H1 (cell line): ENCODE measurements at regions not wholly inside any gene's neighbourhood (a gene's known extent, or its start where the extent isn't known, plus 50 kb on each side); places are given as distances from the start of the nearest gene placed in this dataset.

Experiments used
- CTCF ChIA-PET: fragments of 300-600 bp; sonication (Branson Sonifier 250); formaldehyde crosslinking; loops from one replicate; lab custom pipeline; 2021; ENCODE audit not compliant: partially characterized antibody; lab: Charles Lee
- POLR2A ChIA-PET: fragments of 300-600 bp; sonication (Branson Sonifier 250); formaldehyde crosslinking; loops from one replicate; lab custom pipeline; 2021; ENCODE audit warnings: inconsistent platforms; ENCODE audit not compliant: partially characterized antibody; lab: Charles Lee
- DNase-seq, 2 experiments: peaks; one replicate each; pipeline versions ENCODE4 v3.0.0 to v3.0.0-alpha.2; 2010 to 2022; ENCODE audit warnings: low spot score in 2 of 2, low read depth in 1 of 2, mixed read lengths in 1 of 2
- FAIRE-seq: peaks from 2 replicates; lab custom pipeline; 2011; peaks lifted over from hg19 to GRCh38; lab: Jason Lieb, UNC
- H2AFZ ChIP-seq: 2 replicates; pipeline ENCODE4 v1.8.1; 2012; ENCODE audit warnings: low read length, inconsistent platforms
- H2AK5ac ChIP-seq: 2 replicates; pipeline ENCODE4 v1.6.1; 2013; ENCODE audit warnings: low read depth, low read length
- H2BK120ac ChIP-seq: replicated peaks from 2 replicates; pipeline ENCODE3; 2013; ENCODE audit warnings: low read depth, low read length, inconsistent platforms
- H2BK12ac ChIP-seq: 2 replicates; pipeline ENCODE4 v1.6.1; 2013; ENCODE audit warnings: low read depth, low read length
- H2BK15ac ChIP-seq: 2 replicates; pipeline ENCODE4 v1.6.1; 2013; ENCODE audit warnings: low read length
- H2BK20ac ChIP-seq: 2 replicates; pipeline ENCODE4 v1.6.1; 2013; ENCODE audit warnings: low read length
- H2BK5ac ChIP-seq: 2 replicates; pipeline ENCODE4 v1.6.1; 2013; ENCODE audit warnings: low read depth, low read length
- H3K14ac ChIP-seq: 2 replicates; pipeline ENCODE4 v1.6.1; 2013; ENCODE audit warnings: inconsistent platforms; ENCODE audit not compliant: insufficient read length
- H3K18ac ChIP-seq: 2 replicates; pipeline ENCODE4 v1.6.1; 2013; ENCODE audit warnings: low read length; ENCODE audit errors: extremely low read depth
- H3K23ac ChIP-seq: 2 replicates; pipeline ENCODE4 v1.6.1; 2013; ENCODE audit warnings: inconsistent platforms; ENCODE audit not compliant: insufficient read length
- H3K23me2 ChIP-seq: 2 replicates; pipeline ENCODE4 v1.6.1; 2013; ENCODE audit warnings: low read depth, low read length
- H3K27ac ChIP-seq: 2 replicates; pipeline ENCODE4 v1.6.1; 2011; ENCODE audit warnings: low read depth, low read length, inconsistent platforms
- H3K27me3 ChIP-seq, 4 experiments: replicated peaks in 1 of 4; 1 replicate in 1 of 4; 2 replicates in 3 of 4; pipeline versions ENCODE4 v1.6.1 to v1.8.1; 2011 to 2013; ENCODE audit warnings: low read length in 3 of 4, mild to moderate bottlenecking in 3 of 4, inconsistent platforms in 2 of 4, mixed read lengths in 2 of 4, moderate library complexity in 1 of 4; ENCODE audit not compliant: control insufficient read depth in 3 of 4, insufficient read depth in 3 of 4; ENCODE audit errors: extremely low read depth in 1 of 4
- H3K36me3 ChIP-seq, 4 experiments: 2 replicates each; pipeline versions ENCODE4 v1.6.1 to v1.8.1; 2011 to 2013; ENCODE audit warnings: mild to moderate bottlenecking in 4 of 4, low read length in 3 of 4, moderate library complexity in 2 of 4, control low read depth in 1 of 4, inconsistent platforms in 1 of 4; ENCODE audit not compliant: insufficient read depth in 4 of 4, control insufficient read depth in 2 of 4
- H3K4ac ChIP-seq: replicated peaks from 2 replicates; pipeline ENCODE3; 2013; ENCODE audit warnings: low read length, low read depth, mixed read lengths, inconsistent platforms; ENCODE audit not compliant: insufficient read length
- H3K4me1 ChIP-seq, 4 experiments: replicated peaks in 1 of 4; 1 replicate in 1 of 4; 2 replicates in 3 of 4; pipeline versions ENCODE4 v1.6.1 to v1.8.1; 2011 to 2013; ENCODE audit warnings: low read length in 3 of 4, inconsistent platforms in 2 of 4, mixed read lengths in 1 of 4; ENCODE audit not compliant: insufficient read depth in 4 of 4, control insufficient read depth in 3 of 4
- H3K4me2 ChIP-seq, 2 experiments: 2 replicates each; pipeline versions ENCODE4 v1.6.1 to v1.8.1; 2011 to 2013; ENCODE audit warnings: low read depth in 2 of 2, low read length in 2 of 2, control low read depth in 1 of 2, inconsistent platforms in 1 of 2, mild to moderate bottlenecking in 1 of 2; ENCODE audit not compliant: insufficient read depth in 1 of 2
- H3K4me3 ChIP-seq, 4 experiments: fragments of 200-600, 300-600 bp in 1 of 4; sonication (generic), shearing (Covaris generic), sonication (Bioruptor Twin) in 1 of 4; 2 replicates each; pipeline versions ENCODE4 v1.5.1 to v1.8.1; 2011 to 2016; ENCODE audit warnings: low read length in 4 of 4, low read depth in 3 of 4, control low read depth in 2 of 4, inconsistent platforms in 2 of 4, mild to moderate bottlenecking in 2 of 4, mixed read lengths in 1 of 4, moderate library complexity in 1 of 4; ENCODE audit not compliant: insufficient read depth in 2 of 4; ENCODE audit errors: extremely low read depth in 1 of 4
- H3K56ac ChIP-seq: replicated peaks from 2 replicates; pipeline ENCODE3; 2013; ENCODE audit warnings: low read depth, mild to moderate bottlenecking, mixed read lengths, low read length, inconsistent platforms; ENCODE audit not compliant: insufficient read length
- H3K79me1 ChIP-seq: 2 replicates; pipeline ENCODE4 v1.6.1; 2013; ENCODE audit warnings: low read depth, low read length, control low read depth
- H3K79me2 ChIP-seq, 2 experiments: 2 replicates each; pipeline versions ENCODE4 v1.6.1 to v1.8.1; 2012 to 2013; ENCODE audit warnings: low read length in 2 of 2, mild to moderate bottlenecking in 2 of 2, inconsistent platforms in 1 of 2; ENCODE audit not compliant: insufficient read depth in 2 of 2, control insufficient read depth in 1 of 2
- H3K9ac ChIP-seq, 4 experiments: replicated peaks in 1 of 4; 1 replicate in 1 of 4; 2 replicates in 3 of 4; pipeline versions ENCODE4 v1.6.1 to v1.8.1; 2011 to 2013; ENCODE audit warnings: low read depth in 3 of 4, low read length in 3 of 4, control low read depth in 2 of 4, mild to moderate bottlenecking in 2 of 4, moderate library complexity in 2 of 4, inconsistent platforms in 1 of 4; ENCODE audit errors: extremely low read depth in 1 of 4
- H3K9me3 ChIP-seq, 2 experiments: 2 replicates each; pipeline versions ENCODE4 v1.6.1 to v1.8.1; 2012 to 2013; ENCODE audit warnings: mild to moderate bottlenecking in 2 of 2, moderate library complexity in 2 of 2, control low read depth in 1 of 2, inconsistent platforms in 1 of 2, low read depth in 1 of 2, low read length in 1 of 2, mixed read lengths in 1 of 2; ENCODE audit not compliant: insufficient read depth in 2 of 2
- H4K20me1 ChIP-seq, 2 experiments: replicated peaks in 1 of 2; 2 replicates each; pipeline versions ENCODE3 to v1.8.1; 2011 to 2013; ENCODE audit warnings: inconsistent platforms in 2 of 2, low read length in 2 of 2, mild to moderate bottlenecking in 1 of 2; ENCODE audit not compliant: insufficient read depth in 2 of 2, control insufficient read depth in 1 of 2
- H4K5ac ChIP-seq: 2 replicates; pipeline ENCODE4 v1.6.1; 2013; ENCODE audit warnings: low read length, low read depth, mixed read lengths, inconsistent platforms; ENCODE audit not compliant: insufficient read length
- H4K8ac ChIP-seq: 2 replicates; pipeline ENCODE4 v1.8.0; 2013; ENCODE audit warnings: mild to moderate bottlenecking, moderate library complexity, low read length, inconsistent platforms; ENCODE audit not compliant: insufficient read depth; ENCODE audit errors: extremely low read depth
- H4K91ac ChIP-seq: replicated peaks from 2 replicates; pipeline ENCODE3; 2013; ENCODE audit warnings: low read length, mixed read lengths, inconsistent platforms; ENCODE audit not compliant: insufficient read length
- ATF3 ChIP-seq: IDR thresholded peaks from 2 replicates; pipeline ENCODE4 v1.6.1; 2011; ENCODE audit warnings: low read depth, mild to moderate bottlenecking, low read length; ENCODE audit not compliant: insufficient read depth
- BACH1 ChIP-seq: IDR thresholded peaks from 2 replicates; pipeline ENCODE4 v1.6.1; 2012; ENCODE audit warnings: low read length, improper control_type of control experiment
- EP300 ChIP-seq, 2 experiments: IDR thresholded peaks; 1 replicate in 1 of 2; 2 replicates in 1 of 2; pipeline ENCODE4 v1.6.1; 2011 to 2012; ENCODE audit warnings: low read depth in 2 of 2, low read length in 2 of 2, mild to moderate bottlenecking in 2 of 2, borderline replicate concordance in 1 of 2, inconsistent platforms in 1 of 2, moderate library complexity in 1 of 2
- FOSL1 ChIP-seq: IDR thresholded peaks from 2 replicates; pipeline ENCODE4 v1.6.1; 2011; ENCODE audit warnings: mild to moderate bottlenecking, low read depth, low read length, moderate library complexity; ENCODE audit not compliant: insufficient read depth
- GTF2F1 ChIP-seq: IDR thresholded peaks from 2 replicates; pipeline ENCODE4 v1.6.1; 2012; ENCODE audit warnings: low read depth, low read length, improper control_type of control experiment, borderline replicate concordance
- MAX ChIP-seq: IDR thresholded peaks from 2 replicates; pipeline ENCODE4 v1.6.1; 2012; ENCODE audit warnings: inconsistent platforms
- SAP30 ChIP-seq: fragments of 300-600 bp; sonication (generic); IDR thresholded peaks from 2 replicates; pipeline ENCODE4 v1.7.1; 2012; ENCODE audit warnings: low read length, moderate library complexity, mild to moderate bottlenecking, inconsistent platforms; ENCODE audit not compliant: insufficient read depth, insufficient replicate concordance
- SIX5 ChIP-seq: IDR thresholded peaks from 2 replicates; pipeline ENCODE4 v1.6.1; 2011; ENCODE audit warnings: mild to moderate bottlenecking, low read depth, low read length
- USF2 ChIP-seq: IDR thresholded peaks from 2 replicates; pipeline ENCODE4 v1.6.1; 2011; ENCODE audit warnings: low read length, improper control_type of control experiment
- whole genome bisulfite sequencing, 2 experiments: shearing (Covaris generic) in 1 of 2; methylation state at CpG; one replicate each; pipeline versions ENCODE4 v1.1.6 to v1.1.7; 2013 to 2015; ENCODE audit warnings: low lambda C conversion rate in 2 of 2, mixed read lengths in 2 of 2, inconsistent platforms in 1 of 2, low coverage in 1 of 2, missing lambda C conversion rate in 1 of 2; ENCODE audit not compliant: insufficient replicate concordance in 2 of 2, insufficient coverage in 1 of 2, insufficient read length in 1 of 2; ENCODE audit errors: extremely low coverage in 1 of 2, missing lambda C conversion rate in 1 of 2; 5-methylcytosine and 5-hydroxymethylcytosine counted together

- H3K36me3 ChIP-seq, result no peaks in the 10 kb centered on the region
- no peak overlapping the region for H4K8ac ChIP-seq
- ChIA-PET CTCF (interaction anchor here (0.7 to 1.7 kb wide), 3 partner anchors 13 to 1690 kb away, joined by 3 to 6 read pairs (median 3); no protein-coding TSS in a partner anchor), POLR2A (no interaction called here)
- H3K79me1 ChIP-seq, result no peaks in the 10 kb centered on the region
- no peak overlapping the region for H3K56ac ChIP-seq
- no peak for FAIRE-seq
- no peak overlapping the region for H2BK15ac ChIP-seq
- H3K18ac ChIP-seq, result no peak overlapping the region
- H3K4me3 ChIP-seq, result no peak overlapping the region
- no peak overlapping the region for H3K9ac ChIP-seq
- H3K23ac ChIP-seq, result no peak overlapping the region
- no peaks in the 10 kb centered on the region for H3K9me3 ChIP-seq
- no peak overlapping the region for H2BK5ac ChIP-seq
- no peak overlapping the region for H2BK120ac ChIP-seq
- H3K27ac ChIP-seq, result no peak overlapping the region
- H3K14ac ChIP-seq, result no peak overlapping the region
- H2BK12ac ChIP-seq, result no peak overlapping the region
- H3K27me3 ChIP-seq, result no peaks in the 10 kb centered on the region
- no peak overlapping the region for H3K4ac ChIP-seq
- DNase-seq, result no peak
- no peak overlapping the region for H2BK20ac ChIP-seq
- no peak overlapping the region for H2AFZ ChIP-seq
- no peak overlapping the region for H2AK5ac ChIP-seq
- no peaks in the 10 kb centered on the region for H3K4me1 ChIP-seq
- H3K79me2 ChIP-seq, result no peaks in the 10 kb centered on the region
- H3K23me2 ChIP-seq, result no peaks in the 10 kb centered on the region
- no peak overlapping the region for H3K4me2 ChIP-seq
- no peak overlapping the region for H4K91ac ChIP-seq
- H4K5ac ChIP-seq, result no peak overlapping the region
- WGBS, 2 experiments, result 98% methylated on average over 2 of the region's 2 CpGs; no CpG with 5 or more reads in 1 of the 2 experiments
- no peak for TF ChIP-seq MAX
- no peak for TF ChIP-seq GTF2F1
- TF ChIP-seq ATF3, result no peak
- TF ChIP-seq USF2, result no peak
- TF ChIP-seq FOSL1, result no peak
- TF ChIP-seq EP300 (IDR thresholded peaks at IDR 0.05; ENCODE audit: borderline replicate concordance in 1 of 2, low read depth in 2 of 2, low read length in 2 of 2), result no peak
- no peak for TF ChIP-seq SIX5
- TF ChIP-seq BACH1, result no peak
- no peak for TF ChIP-seq SAP30
- H4K20me1 ChIP-seq, result no peaks in the 10 kb centered on the region
Observed at GRCh38 chr18:44246001-44246400, 434.7 kb upstream of the SETBP1 start.
